Lung (tissue), 11 donors: ENCODE measurements at regions not wholly inside any gene's neighbourhood (a gene's known extent, or its start where the extent isn't known, plus 50 kb on each side); places are given as distances from the start of the nearest gene placed in this dataset.

Source experiments
- ATAC-seq: fragments of 200-7000 bp; cut with Tn5 transposase; one replicate; pipeline ENCODE4 v1.9.1; 2020; ENCODE audit warnings: moderate number of reproducible peaks; ENCODE audit not compliant: insufficient read depth, low FRiP score
- DNase-seq, 3 donors: peaks; one replicate each; pipeline ENCODE4 v3.0.0-alpha.2; 2013 to 2017
- H3K27ac ChIP-seq, 2 donors: one replicate each; pipeline ENCODE4 v1.5.1; 2013; ENCODE audit warnings: mild to moderate bottlenecking in 2 of 2, moderate library complexity in 2 of 2, control low read depth in 1 of 2, inconsistent platforms in 1 of 2, low read depth in 1 of 2, low read length in 1 of 2
- H3K27me3 ChIP-seq, 3 donors: one replicate each; pipeline ENCODE4 v1.5.1; 2013; ENCODE audit warnings: low read length in 2 of 3; ENCODE audit not compliant: control insufficient read depth in 3 of 3, insufficient read depth in 3 of 3
- H3K36me3 ChIP-seq, 4 donors: one replicate each; pipeline ENCODE4 v1.5.1; 2013; ENCODE audit warnings: low read length in 4 of 4, mild to moderate bottlenecking in 1 of 4, moderate library complexity in 1 of 4; ENCODE audit not compliant: control insufficient read depth in 4 of 4, insufficient read depth in 4 of 4
- H3K4me1 ChIP-seq, 5 donors: one replicate each; pipeline ENCODE4 v1.5.1; 2013; ENCODE audit warnings: low read length in 5 of 5, mild to moderate bottlenecking in 2 of 5, moderate library complexity in 1 of 5; ENCODE audit not compliant: control insufficient read depth in 5 of 5, insufficient read depth in 5 of 5
- H3K4me3 ChIP-seq: one replicate; pipeline ENCODE4 v1.5.1; 2013; ENCODE audit warnings: mild to moderate bottlenecking, control low read depth, moderate library complexity
- H3K9ac ChIP-seq, 2 donors: one replicate each; pipeline ENCODE4 v1.5.1; 2013; ENCODE audit warnings: low read length in 2 of 2, control low read depth in 1 of 2; ENCODE audit not compliant: insufficient read depth in 1 of 2
- H3K9me3 ChIP-seq, 4 donors: one replicate each; pipeline ENCODE4 v1.5.1; 2013; ENCODE audit warnings: low read length in 3 of 4, mild to moderate bottlenecking in 1 of 4, moderate library complexity in 1 of 4; ENCODE audit not compliant: control insufficient read depth in 4 of 4, insufficient read depth in 3 of 4
- WGBS, 2 donors: extraction: QIAGEN DNeasy Blood & Tissue Kit; methylation state at CpG; one replicate each; pipeline ENCODE4 v1.1.7; 2013; 5-methylcytosine and 5-hydroxymethylcytosine counted together
- TF ChIP-seq, protein P1 (sequence below): IDR thresholded peaks from 2 replicates; pipeline ENCODE4 v1.5.1; 2012; ENCODE audit warnings: mild to moderate bottlenecking; ENCODE audit errors: control extremely low read depth, extremely low read depth
- donor health status: control.
- donor health status: control.
- donor health status: Bipolar disorder and iron deficiency.
- donor health status: healthy.
- donor health status: DM: yes; HTN: yes; CAD: no.

DNA sequence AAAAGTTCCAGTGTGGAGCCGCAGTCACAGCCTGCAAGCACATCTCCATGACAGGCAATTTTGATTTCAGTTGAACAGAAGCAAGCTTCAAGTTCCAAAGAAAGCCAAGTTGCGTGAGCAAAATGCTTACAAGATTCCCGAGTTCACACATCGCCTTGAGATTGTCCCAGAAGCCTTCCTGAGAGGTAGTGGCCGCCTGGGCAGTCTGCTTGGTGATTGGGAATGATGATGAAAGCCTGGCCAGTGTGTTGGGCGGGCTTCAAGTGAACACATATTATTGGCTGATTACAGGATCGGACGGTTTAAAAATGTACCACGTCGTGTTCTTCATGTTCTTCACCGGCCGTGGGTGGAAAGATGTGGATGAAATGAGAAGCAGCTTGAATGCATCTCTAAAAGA, 185.5 kb downstream of the FOXL1 start:
- no peak for ATAC-seq
- no peak for DNase-seq

DNA sequence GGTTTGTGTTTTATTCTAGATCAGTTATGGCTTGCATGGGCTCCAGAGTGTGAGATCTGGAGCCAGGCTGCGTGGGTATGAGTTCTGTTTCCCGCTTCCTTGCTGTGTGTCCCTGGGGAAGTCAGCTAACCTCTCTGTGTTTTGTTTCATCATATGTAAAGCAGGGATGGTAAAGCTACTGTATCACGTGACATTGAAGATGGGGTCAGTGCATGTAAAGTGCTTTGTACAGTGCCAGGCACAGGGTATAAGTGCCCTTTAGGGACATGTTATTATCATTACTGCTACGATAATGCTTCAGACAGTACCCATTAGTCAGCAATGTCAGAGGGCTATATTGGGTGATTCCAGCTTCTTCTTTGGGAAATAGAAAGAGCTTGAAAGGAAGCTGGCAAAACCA, 186.2 kb downstream of the FOXL1 start:
- no peak for ATAC-seq
- Histone ChIP-seq H3K27ac (no peak overlapping the region), H3K4me3 (no peak overlapping the region), H3K9me3 (peaks cover 0 to 8% (median 2%) of the 10 kb centered on the region in 4 donors), H3K4me1 (peaks cover 0 to 9% (median 0%) of the 10 kb centered on the region in 5 donors), H3K27me3 (peaks cover 0 to 37% (median 27%) of the 10 kb centered on the region in 3 donors), H3K9ac (no peak overlapping the region), H3K36me3 (no peaks in the 10 kb centered on the region)
- 87 to 93% methylated on average over 4 of the region's 4 CpGs for WGBS, 2 donors
- no peak for DNase-seq
- TF ChIP-seq, protein P1, sequence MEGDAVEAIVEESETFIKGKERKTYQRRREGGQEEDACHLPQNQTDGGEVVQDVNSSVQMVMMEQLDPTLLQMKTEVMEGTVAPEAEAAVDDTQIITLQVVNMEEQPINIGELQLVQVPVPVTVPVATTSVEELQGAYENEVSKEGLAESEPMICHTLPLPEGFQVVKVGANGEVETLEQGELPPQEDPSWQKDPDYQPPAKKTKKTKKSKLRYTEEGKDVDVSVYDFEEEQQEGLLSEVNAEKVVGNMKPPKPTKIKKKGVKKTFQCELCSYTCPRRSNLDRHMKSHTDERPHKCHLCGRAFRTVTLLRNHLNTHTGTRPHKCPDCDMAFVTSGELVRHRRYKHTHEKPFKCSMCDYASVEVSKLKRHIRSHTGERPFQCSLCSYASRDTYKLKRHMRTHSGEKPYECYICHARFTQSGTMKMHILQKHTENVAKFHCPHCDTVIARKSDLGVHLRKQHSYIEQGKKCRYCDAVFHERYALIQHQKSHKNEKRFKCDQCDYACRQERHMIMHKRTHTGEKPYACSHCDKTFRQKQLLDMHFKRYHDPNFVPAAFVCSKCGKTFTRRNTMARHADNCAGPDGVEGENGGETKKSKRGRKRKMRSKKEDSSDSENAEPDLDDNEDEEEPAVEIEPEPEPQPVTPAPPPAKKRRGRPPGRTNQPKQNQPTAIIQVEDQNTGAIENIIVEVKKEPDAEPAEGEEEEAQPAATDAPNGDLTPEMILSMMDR = no peak

More for the DNA sequence above, 185.5 kb downstream of the FOXL1 start:
- H3K36me3 ChIP-seq = no peaks in the 10 kb centered on the region
- WGBS, 2 donors = 82 to 84% methylated on average over 12 of the region's 12 CpGs
- H3K27me3 ChIP-seq = peaks cover 1 to 44% (median 29%) of the 10 kb centered on the region in 3 donors
- H3K9me3 ChIP-seq = peaks cover 0 to 8% (median 2%) of the 10 kb centered on the region in 4 donors
- peaks cover 0 to 9% (median 0%) of the 10 kb centered on the region in 5 donors for H3K4me1 ChIP-seq
- no peak overlapping the region for H3K4me3 ChIP-seq
- H3K27ac ChIP-seq = no peak overlapping the region
- H3K9ac ChIP-seq = no peak overlapping the region
- TF ChIP-seq, protein P1 = no peak

DNA sequence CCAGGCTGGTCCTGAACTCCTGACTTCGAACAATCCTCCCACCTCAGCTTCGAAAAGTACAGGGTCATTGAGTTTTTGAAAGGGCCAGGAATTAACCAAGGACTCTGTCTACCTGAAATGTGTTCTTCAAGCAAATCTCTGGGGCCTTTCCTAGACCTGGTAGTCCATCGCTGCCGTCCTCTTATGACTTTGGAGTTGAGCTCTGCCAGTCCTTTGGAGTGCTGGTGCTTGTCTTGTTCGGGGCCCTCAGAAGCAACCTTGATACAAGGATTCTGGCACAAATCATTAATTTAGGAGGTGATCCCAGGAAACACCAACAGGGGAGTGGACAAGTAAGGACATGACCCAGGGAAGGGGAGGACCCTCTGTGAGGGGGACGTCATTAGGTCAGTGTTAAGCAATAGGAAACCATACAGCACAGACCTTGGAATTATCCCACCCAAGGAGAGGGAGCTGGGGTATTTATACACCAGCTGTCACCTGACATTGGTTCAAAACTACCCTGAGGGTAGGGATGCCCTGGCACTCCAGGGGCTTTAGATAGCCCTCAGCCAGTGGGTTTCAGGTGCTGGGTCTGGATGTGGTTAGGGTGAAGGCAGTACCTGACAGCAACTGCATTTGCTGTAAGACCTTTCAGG, 187.2 kb downstream of the FOXL1 start:
- ATAC-seq (no peak), DNase-seq (no peak)
- Histone ChIP-seq H3K9me3 (peaks cover 0 to 8% (median 2%) of the 10 kb centered on the region in 4 donors), H3K4me3 (no peak overlapping the region), H3K36me3 (no peaks in the 10 kb centered on the region), H3K4me1 (peaks cover 0 to 9% (median 0%) of the 10 kb centered on the region in 5 donors), H3K9ac (no peak overlapping the region), H3K27me3 (peaks cover 0 to 30% (median 27%) of the 10 kb centered on the region in 3 donors), H3K27ac (no peak overlapping the region)
- WGBS, 2 donors = 88 to 92% methylated on average over 6 of the region's 6 CpGs
- TF ChIP-seq, protein P1 = no peak
